IPS-11a (cell line): ENCODE measurements at regions not wholly inside any gene's neighbourhood (a gene's known extent, or its start where the extent isn't known, plus 50 kb on each side); places are given as distances from the start of the nearest gene placed in this dataset.
"Not testable (repeated sequence)": the region's sequence is repeated elsewhere in the genome, so short reads cannot be mapped to it uniquely, and the experiment has no call there.

Source experiments
- H3K4me3 ChIP-seq: one replicate; pipeline ENCODE4 v1.5.1; 2013; ENCODE audit warnings: low read depth, low read length, control low read depth

- peak overlapping the region; percentile 92 for H3K4me3 ChIP-seq
Observed at GRCh38 chr6:167229586-167229985, 61.5 kb upstream of the UNC93A start.

- peak overlapping the region; percentile 92 for H3K4me3 ChIP-seq
Observed at GRCh38 chr6:167230288-167230687, 60.8 kb upstream of the UNC93A start.

DNA sequence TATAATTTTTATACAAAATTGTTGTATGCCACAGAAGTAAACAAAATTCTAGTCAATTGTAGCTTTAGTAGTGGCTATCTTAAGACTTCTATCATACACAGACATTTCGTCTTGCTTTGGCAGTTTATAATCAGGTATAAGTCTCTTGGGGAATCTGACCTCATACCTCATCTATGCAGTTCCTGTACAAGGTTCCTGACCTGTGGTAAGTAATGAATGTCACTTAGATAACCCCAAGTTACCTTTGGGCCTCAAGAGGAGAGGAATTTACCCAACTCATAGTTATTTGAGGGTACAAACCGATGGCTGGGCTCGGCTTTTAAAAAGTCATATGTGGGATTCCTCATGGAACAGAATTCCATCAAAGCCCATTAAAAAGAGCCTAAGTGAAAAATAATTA, 58.8 kb upstream of the UNC93A start:
- H3K4me3 ChIP-seq, result no peak overlapping the region

- H3K4me3 ChIP-seq, result no peak overlapping the region
Observed at GRCh38 chr6:167233490-167233889, 57.6 kb upstream of the UNC93A start.

DNA sequence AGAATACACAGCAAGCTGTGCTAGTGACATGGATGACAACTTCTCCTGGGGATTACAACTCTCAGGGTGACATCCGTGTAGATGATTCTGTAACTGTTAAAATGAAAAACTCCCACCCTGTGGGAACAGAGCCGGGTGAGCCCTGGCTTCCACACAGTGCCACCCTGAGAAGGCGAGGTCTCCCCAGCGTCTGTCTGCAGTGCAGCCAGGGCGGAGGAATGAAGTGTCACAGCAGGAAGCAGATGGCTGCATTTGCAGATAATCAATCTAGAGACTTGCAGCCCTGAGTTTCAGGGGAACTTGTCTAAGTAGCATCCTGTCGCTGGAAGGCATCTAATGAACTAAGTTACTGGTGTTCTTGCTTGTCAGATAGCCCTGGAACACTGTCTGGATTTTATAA, 56.5 kb upstream of the UNC93A start:
- not testable (repeated sequence) for H3K4me3 ChIP-seq

DNA sequence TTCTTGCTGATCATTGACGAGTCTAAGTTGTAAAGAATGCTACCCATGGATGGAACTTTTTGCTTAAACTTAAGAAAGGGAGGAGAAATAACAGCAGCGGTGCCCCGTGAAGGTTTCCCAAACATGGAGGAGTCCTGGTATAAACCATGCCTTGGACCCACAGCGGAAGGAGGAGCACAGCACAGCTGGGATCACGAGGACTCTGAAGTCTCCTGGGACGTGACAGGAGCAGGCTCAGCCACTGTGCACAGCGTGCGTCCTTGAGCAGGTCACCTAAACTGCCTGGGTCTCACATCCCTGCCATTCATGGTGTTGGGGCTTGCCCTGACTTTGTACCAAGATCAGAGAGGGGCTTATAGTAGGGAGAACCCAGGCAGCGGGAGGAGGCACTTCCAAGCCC, 56.1 kb upstream of the UNC93A start:
- no peak overlapping the region for H3K4me3 ChIP-seq

- no peak overlapping the region for H3K4me3 ChIP-seq
Observed at GRCh38 chr6:167235421-167236238, 55.5 kb upstream of the UNC93A start.

GRCh38 chr6:167236239-167236571, 54.9 kb upstream of the UNC93A start:
- no peak overlapping the region for H3K4me3 ChIP-seq

DNA sequence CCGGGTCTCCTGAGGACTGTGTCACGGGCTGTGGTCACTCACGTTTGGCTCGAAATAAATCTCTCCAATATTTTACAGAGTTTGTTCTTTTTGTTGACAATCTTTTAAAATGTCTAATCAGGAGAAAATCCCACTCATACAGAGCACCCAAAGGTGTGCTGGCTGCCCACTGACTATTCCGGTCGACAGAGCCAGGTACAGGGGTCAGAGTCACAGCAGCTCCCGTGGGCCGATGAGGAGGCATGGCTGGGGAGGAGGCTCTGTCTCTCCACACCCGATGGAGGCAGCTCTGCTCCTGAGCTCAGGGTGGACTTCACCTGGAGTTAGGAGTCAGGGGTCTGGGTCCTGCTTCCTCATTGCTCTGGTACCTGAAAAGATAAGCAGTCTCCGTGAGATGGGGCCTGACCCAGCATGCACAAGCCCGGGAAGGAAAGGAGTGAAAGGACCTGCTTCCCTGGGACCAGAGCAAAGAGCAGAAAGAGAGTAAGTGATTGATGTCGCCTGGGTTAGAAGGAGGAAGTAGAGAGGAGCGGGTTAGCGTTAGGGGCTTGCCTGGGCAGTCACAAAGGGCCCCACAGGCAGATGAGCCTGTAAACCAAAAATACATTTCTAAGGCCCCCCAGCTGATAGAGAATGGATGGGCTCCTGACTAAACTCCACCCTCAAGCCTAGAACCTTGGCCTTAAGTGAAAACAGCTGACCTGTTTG, 53.5 kb upstream of the UNC93A start:
- no peak overlapping the region for H3K4me3 ChIP-seq

- H3K4me3 ChIP-seq, result no peak overlapping the region
Observed at GRCh38 chr6:167238146-167238693, 52.9 kb upstream of the UNC93A start.

- H3K4me3 ChIP-seq, result no peak overlapping the region
Observed at GRCh38 chr6:167238694-167239467, 52.2 kb upstream of the UNC93A start.

DNA sequence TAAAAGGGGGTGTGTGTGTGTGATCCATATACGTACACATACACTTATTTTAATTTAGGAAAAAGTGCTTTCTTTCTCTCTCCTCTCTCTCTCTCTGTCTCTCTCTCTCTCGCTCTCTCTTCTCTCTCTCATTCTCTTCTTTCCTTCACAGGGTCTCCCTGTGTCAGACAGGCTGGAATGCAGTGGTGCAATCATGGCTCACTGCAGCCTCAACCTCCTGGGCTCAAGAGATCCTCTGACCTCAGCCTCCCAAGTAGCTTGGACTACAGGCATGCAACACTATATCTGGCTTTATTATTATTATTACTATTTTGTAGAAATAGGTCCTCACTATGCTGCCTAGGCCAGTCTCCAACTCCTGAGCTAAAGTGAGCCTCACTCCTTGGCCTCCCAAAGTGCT, 51.6 kb upstream of the UNC93A start:
- not testable (repeated sequence) for H3K4me3 ChIP-seq

DNA sequence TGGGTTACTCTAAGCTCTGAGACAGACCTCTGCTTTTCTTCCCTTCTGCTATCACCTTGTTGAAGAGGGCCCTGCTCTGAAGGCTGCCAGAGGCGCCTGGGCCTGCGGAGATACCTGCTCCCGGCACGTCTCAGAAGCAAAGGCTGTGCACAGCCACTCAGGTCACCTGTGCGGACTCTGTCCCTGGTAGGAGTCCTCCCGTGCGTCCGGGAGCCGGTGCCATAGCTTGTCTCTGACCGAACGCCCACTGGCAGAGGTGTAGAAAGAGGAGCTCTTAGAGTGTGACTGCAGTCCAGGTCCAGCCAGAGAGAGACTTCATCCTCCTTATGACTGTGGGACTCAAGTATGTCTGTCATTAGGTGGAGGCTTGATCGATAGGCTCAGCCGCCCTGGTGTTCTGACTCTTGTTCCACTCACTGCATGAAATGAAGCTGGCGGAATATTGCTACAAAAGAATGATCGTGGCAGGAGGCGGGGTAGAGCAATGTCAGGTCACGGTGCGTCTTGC, 51.0 kb upstream of the UNC93A start:
- no peak overlapping the region for H3K4me3 ChIP-seq
